B cell (primary cell): ENCODE measurements at regions not wholly inside any gene's neighbourhood (a gene's known extent, or its start where the extent isn't known, plus 50 kb on each side); places are given as distances from the start of the nearest gene placed in this dataset.

Experiments
- ATAC-seq: fragments of 200-7000 bp; cut with Tn5 transposase; one replicate; pipeline ENCODE4 v1.10.0; 2021; ENCODE audit warnings: low read depth, mild to moderate bottlenecking, moderate number of reproducible peaks, moderate library complexity
- CTCF ChIA-PET: fragments of 350-600 bp; sonication (Branson Sonifier 250); formaldehyde crosslinking; loops from one replicate; lab custom pipeline; 2021; ENCODE audit warnings: antibody characterized with exemption, inconsistent platforms; lab: Charles Lee
- POLR2A ChIA-PET: fragments of 350-600 bp; sonication (Branson Sonifier 250); formaldehyde crosslinking; loops from one replicate; lab custom pipeline; 2021; ENCODE audit warnings: antibody characterized with exemption; lab: Charles Lee
- DNase-seq: peaks from one replicate; pipeline ENCODE4 v3.0.0; 2013
- H2AFZ ChIP-seq: 2 replicates; pipeline ENCODE4 v1.6.1; 2012; ENCODE audit warnings: mild to moderate bottlenecking, low read depth, low read length; ENCODE audit not compliant: insufficient read depth, poor library complexity, severe bottlenecking
- H3K27ac ChIP-seq, 2 donors: 1 replicate in 1 of 2; 2 replicates in 1 of 2; pipeline ENCODE4 v1.5.1; 2012 to 2013; ENCODE audit warnings: low read length in 2 of 2, mild to moderate bottlenecking in 2 of 2, moderate library complexity in 1 of 2
- H3K27me3 ChIP-seq, 4 experiments: fragments of 200-600 bp in 1 of 4; sonication (generic) in 1 of 4; replicated peaks in 1 of 4; 1 replicate in 2 of 4; 2 replicates in 2 of 4; pipeline versions ENCODE4 v1.6.1 to v1.7.0; 2013 to 2016; ENCODE audit warnings: low read length in 3 of 4, mild to moderate bottlenecking in 2 of 4, mixed read lengths in 1 of 4, moderate library complexity in 1 of 4; ENCODE audit not compliant: insufficient read depth in 4 of 4, control insufficient read depth in 3 of 4; ENCODE audit errors: control extremely low read depth in 1 of 4
- H3K36me3 ChIP-seq, 2 experiments: replicated peaks in 1 of 2; 1 replicate in 1 of 2; 2 replicates in 1 of 2; pipeline versions ENCODE4 v1.6.1 to v1.7.1; 2013; ENCODE audit warnings: low read length in 1 of 2; ENCODE audit not compliant: insufficient read depth in 2 of 2, control insufficient read depth in 1 of 2; ENCODE audit errors: control extremely low read depth in 1 of 2, extremely low read depth in 1 of 2
- H3K4me1 ChIP-seq, 2 donors: fragments of 200-600 bp in 1 of 2; sonication (generic) in 1 of 2; 1 replicate in 1 of 2; 2 replicates in 1 of 2; pipeline versions ENCODE4 v1.5.1 to v1.6.1; 2013 to 2017; ENCODE audit warnings: low read length in 2 of 2; ENCODE audit not compliant: control insufficient read depth in 2 of 2, insufficient read depth in 2 of 2
- H3K4me2 ChIP-seq: replicated peaks from 2 replicates; pipeline ENCODE3; 2012; ENCODE audit warnings: mild to moderate bottlenecking, low read depth, low read length; ENCODE audit not compliant: poor library complexity, severe bottlenecking
- H3K4me3 ChIP-seq, 5 experiments: fragments of 200-600 bp in 1 of 5; sonication (generic) in 1 of 5; 1 replicate in 3 of 5; 2 replicates in 2 of 5; pipeline versions ENCODE4 v1.5.1 to v1.7.0; 2011 to 2016; ENCODE audit warnings: low read length in 4 of 5, mild to moderate bottlenecking in 4 of 5, low read depth in 2 of 5, control low read depth in 1 of 5, moderate library complexity in 1 of 5; ENCODE audit not compliant: insufficient read depth in 1 of 5; ENCODE audit errors: control extremely low read depth in 1 of 5, extremely low read depth in 1 of 5
- H3K79me2 ChIP-seq: fragments of 200-600 bp; sonication (generic); one replicate; pipeline ENCODE4 v1.6.0; 2016; ENCODE audit warnings: low read length; ENCODE audit not compliant: control insufficient read depth, insufficient read depth
- H3K9ac ChIP-seq: fragments of 200-600 bp; sonication (generic); 2 replicates; pipeline ENCODE4 v1.6.1; 2017; ENCODE audit warnings: mild to moderate bottlenecking, low read length, moderate library complexity
- H3K9me3 ChIP-seq, 3 donors: one replicate each; pipeline versions ENCODE4 v1.6.1 to v1.7.1; 2013; ENCODE audit warnings: low read length in 2 of 3; ENCODE audit not compliant: control insufficient read depth in 2 of 3, insufficient read depth in 1 of 3; ENCODE audit errors: control extremely low read depth in 1 of 3
- H4K20me1 ChIP-seq: 2 replicates; pipeline ENCODE4 v1.6.0; 2012; ENCODE audit warnings: mild to moderate bottlenecking, low read length; ENCODE audit not compliant: insufficient read depth, control insufficient read depth, poor library complexity, severe bottlenecking
- H3K27ac Mint-ChIP-seq: one replicate; pipeline ENCODE4 v1.8.0; 2021; ENCODE audit warnings: mixed read lengths
- H3K27me3 Mint-ChIP-seq: one replicate; pipeline ENCODE4 v1.8.0; 2021; ENCODE audit warnings: mixed read lengths
- H3K4me1 Mint-ChIP-seq: one replicate; pipeline ENCODE4 v1.8.0; 2021; ENCODE audit warnings: mixed read lengths
- H3K4me3 Mint-ChIP-seq: one replicate; pipeline ENCODE4 v1.8.0; 2021; ENCODE audit warnings: mixed read lengths
- H3K9me3 Mint-ChIP-seq: one replicate; pipeline ENCODE4 v1.8.0; 2022; ENCODE audit warnings: mixed read lengths; ENCODE audit not compliant: insufficient read depth
- CTCF ChIP-seq: fragments of 200-600 bp; IDR thresholded peaks from one replicate; pipeline ENCODE4 v1.8.0; 2022; ENCODE audit warnings: antibody characterized with exemption, mild to moderate bottlenecking
- EZH2 ChIP-seq: IDR thresholded peaks from 2 replicates; pipeline ENCODE4 v1.6.1; 2012; ENCODE audit warnings: borderline replicate concordance, low read depth, mild to moderate bottlenecking, moderate library complexity, low read length; ENCODE audit not compliant: insufficient read depth, poor library complexity, severe bottlenecking
- WGBS: methylation state at CpG from one replicate; pipeline ENCODE4 v1.1.5; 2013; ENCODE audit warnings: missing lambda C conversion rate; ENCODE audit not compliant: insufficient coverage; 5-methylcytosine and 5-hydroxymethylcytosine counted together
- intact Hi-C: fragments of 100-400 bp; cut with micrococcal nuclease; formaldehyde crosslinking; loops from one replicate; pipeline ENCODE4 v1.10.0; 2022

GRCh38 chr14:26209699-26210098, 388.1 kb downstream of the NOVA1 start:
- H3K4me3 ChIP-seq = no peak overlapping the region
- H3K36me3 ChIP-seq = no peaks in the 10 kb centered on the region
- H3K4me1 ChIP-seq = no peaks in the 10 kb centered on the region
- peaks cover 0 to 5% (median 2%) of the 10 kb centered on the region in 4 experiments for H3K27me3 ChIP-seq
- TF ChIP-seq EZH2 (no peak), CTCF (no peak)
- no peaks in the 10 kb centered on the region for H3K79me2 ChIP-seq
- no peak overlapping the region for H3K9ac ChIP-seq
- Mint-ChIP-seq H3K4me3 (no peak overlapping the region), H3K9me3 (peaks cover 2% of the 10 kb centered on the region), H3K4me1 (no peaks in the 10 kb centered on the region), H3K27me3 (peaks cover under 1% of the 10 kb centered on the region), H3K27ac (no peak overlapping the region)
- no peak overlapping the region for H2AFZ ChIP-seq
- ChIA-PET CTCF (no interaction called here), POLR2A (no interaction called here)
- no peaks in the 10 kb centered on the region for H4K20me1 ChIP-seq
- ATAC-seq = no peak
- no CpG with 5 or more reads among the region's 2 CpGs for WGBS
- H3K9me3 ChIP-seq = peaks cover 0 to 10% (median 1%) of the 10 kb centered on the region in 3 donors
- no peak overlapping the region for H3K27ac ChIP-seq
- DNase-seq = no peak
- H3K4me2 ChIP-seq = no peak overlapping the region
- intact Hi-C loops = no loop called here

- Histone ChIP-seq H4K20me1 (no peaks in the 10 kb centered on the region), H3K27me3 (peaks cover 0 to 8% (median 2%) of the 10 kb centered on the region in 4 experiments), H3K4me3 (no peak overlapping the region), H3K27ac (no peak overlapping the region), H3K79me2 (no peaks in the 10 kb centered on the region), H3K4me1 (no peaks in the 10 kb centered on the region), H3K36me3 (no peaks in the 10 kb centered on the region), H3K4me2 (no peak overlapping the region), H3K9me3 (peaks cover 0 to 18% (median 1%) of the 10 kb centered on the region in 3 donors), H3K9ac (no peak overlapping the region), H2AFZ (no peak overlapping the region)
- DNase-seq (no peak), ATAC-seq (no peak)
- POLR2A ChIA-PET = no interaction called here
- H3K4me1 Mint-ChIP-seq = no peaks in the 10 kb centered on the region
- no peak overlapping the region for H3K4me3 Mint-ChIP-seq
- peaks cover 2% of the 10 kb centered on the region for H3K9me3 Mint-ChIP-seq
- TF ChIP-seq EZH2 (no peak), CTCF (no peak)
- peaks cover 10% of the 10 kb centered on the region for H3K27me3 Mint-ChIP-seq
- intact Hi-C loops = no loop called here
- no CpG with 5 or more reads among the region's 2 CpGs for WGBS
- CTCF ChIA-PET = no interaction called here
- no peak overlapping the region for H3K27ac Mint-ChIP-seq
These were observed 391.2 kb downstream of the NOVA1 start for GRCh38 chr14:26206640-26207039.
